GM10248 (cell line): ENCODE measurements at regions not wholly inside any gene's neighbourhood (a gene's known extent, or its start where the extent isn't known, plus 50 kb on each side); places are given as distances from the start of the nearest gene placed in this dataset.

ENCODE experiments used
- CTCF ChIA-PET: fragments of 300-600 bp; sonication (Branson Sonifier 250); formaldehyde crosslinking; extraction: SDS; loops from one replicate; lab custom pipeline; 2021; ENCODE audit warnings: antibody characterized with exemption; lab: Yijun Ruan, JAX
- POLR2A ChIA-PET: fragments of 350-650 bp; sonication (Branson Sonifier 250); formaldehyde crosslinking; extraction: SDS; loops from one replicate; lab custom pipeline; 2020; ENCODE audit warnings: antibody characterized with exemption; lab: Yijun Ruan, JAX
- DNase-seq: peaks from one replicate; pipeline ENCODE4 v3.0.0; 2012; ENCODE audit errors: extremely low spot score
- CTCF ChIP-seq: IDR thresholded peaks from 2 replicates; pipeline ENCODE4 v1.5.1; 2012; ENCODE audit warnings: mild to moderate bottlenecking, low read depth; ENCODE audit errors: extremely low read depth, missing control alignments, control extremely low read depth

GRCh38 chr2:142722569-142722968, 154.9 kb upstream of the KYNU start:
- ChIA-PET CTCF (no interaction called here), POLR2A (no interaction called here)
- no peak for DNase-seq
- no peak for TF ChIP-seq CTCF

- POLR2A ChIA-PET: no interaction called here
- no peak for TF ChIP-seq CTCF
- DNase-seq: no peak
- CTCF ChIA-PET: no interaction called here
Measured at GRCh38 chr2:142722086-142722485, 155.4 kb upstream of the KYNU start.

- CTCF ChIA-PET: no interaction called here
- TF ChIP-seq CTCF: no peak
- no peak for DNase-seq
- POLR2A ChIA-PET: no interaction called here
Measured at GRCh38 chr2:142721015-142721414, 156.4 kb upstream of the KYNU start.

GRCh38 chr2:142718576-142719155, 158.8 kb upstream of the KYNU start:
- TF ChIP-seq CTCF: no peak
- ChIA-PET CTCF (interaction anchor here (1.2 to 1.8 kb wide), 2 partner anchors 19 to 27 kb away, joined by 3 to 5 read pairs; no protein-coding TSS in a partner anchor), POLR2A (no interaction called here)

GRCh38 chr2:142716463-142717242, 160.8 kb upstream of the KYNU start:
- POLR2A ChIA-PET: no interaction called here
- CTCF ChIA-PET: interaction anchor here (1.4 to 1.5 kb wide), 2 partner anchors 9 to 25 kb away, joined by 3 to 4 read pairs; no protein-coding TSS in a partner anchor
- TF ChIP-seq CTCF: no peak
- no peak for DNase-seq

More at GRCh38 chr2:142718576-142719155, 158.8 kb upstream of the KYNU start:
- no peak for DNase-seq

GRCh38 chr2:142714600-142714999, 162.9 kb upstream of the KYNU start:
- DNase-seq: no peak
- ChIA-PET CTCF (no interaction called here), POLR2A (no interaction called here)
- TF ChIP-seq CTCF: no peak
